ENCODE measurements at regions not wholly inside any gene's neighbourhood (a gene's known extent, or its start where the extent isn't known, plus 50 kb on each side); places are given as distances from the start of the nearest gene placed in this dataset.
"Not testable (repeated sequence)": the region's sequence is repeated elsewhere in the genome, so short reads cannot be mapped to it uniquely, and the experiment has no call there.

DNA sequence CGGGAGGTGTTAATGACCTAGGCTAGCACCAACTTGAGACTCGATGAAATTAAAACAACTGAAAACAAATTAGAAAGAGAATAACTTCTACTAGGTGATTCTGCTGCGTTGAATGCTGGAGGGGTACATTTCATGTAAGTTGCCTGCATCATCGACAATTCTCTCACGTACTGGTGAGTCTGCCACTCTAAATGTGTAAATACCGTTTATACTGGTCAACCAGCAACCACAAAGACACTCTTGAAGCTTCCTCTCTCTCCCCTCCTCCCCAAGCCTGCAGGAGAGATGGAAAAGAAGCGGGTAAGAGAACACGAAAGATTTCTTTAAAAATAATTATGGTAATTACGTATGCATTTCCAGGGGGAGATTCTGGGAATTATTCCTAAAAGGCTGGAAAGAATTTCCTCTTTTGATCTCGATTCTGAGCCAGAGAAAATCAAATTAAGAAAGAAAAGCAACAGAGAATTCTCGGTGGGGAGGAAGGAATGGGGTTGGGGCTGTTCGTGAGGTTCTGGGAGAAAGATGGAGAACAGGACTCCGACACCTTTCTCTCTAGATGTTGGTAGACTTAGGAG is 68.6 kb upstream of the MRTFB start:
- H3K4me3 Mint-ChIP-seq = no peak overlapping the region
- H3K9me3 Mint-ChIP-seq = no peaks in the 10 kb centered on the region
- ATAC-seq (replicated peaks) = no peak
- H3K27ac Mint-ChIP-seq = peak overlapping the region; percentile 25
- H3K4me1 Mint-ChIP-seq = peaks cover 5% of the 10 kb centered on the region
- no peaks in the 10 kb centered on the region for H3K36me3 Mint-ChIP-seq (ENCODE audit: low read depth)
- H3K27me3 Mint-ChIP-seq = peaks cover 19% of the 10 kb centered on the region

DNA sequence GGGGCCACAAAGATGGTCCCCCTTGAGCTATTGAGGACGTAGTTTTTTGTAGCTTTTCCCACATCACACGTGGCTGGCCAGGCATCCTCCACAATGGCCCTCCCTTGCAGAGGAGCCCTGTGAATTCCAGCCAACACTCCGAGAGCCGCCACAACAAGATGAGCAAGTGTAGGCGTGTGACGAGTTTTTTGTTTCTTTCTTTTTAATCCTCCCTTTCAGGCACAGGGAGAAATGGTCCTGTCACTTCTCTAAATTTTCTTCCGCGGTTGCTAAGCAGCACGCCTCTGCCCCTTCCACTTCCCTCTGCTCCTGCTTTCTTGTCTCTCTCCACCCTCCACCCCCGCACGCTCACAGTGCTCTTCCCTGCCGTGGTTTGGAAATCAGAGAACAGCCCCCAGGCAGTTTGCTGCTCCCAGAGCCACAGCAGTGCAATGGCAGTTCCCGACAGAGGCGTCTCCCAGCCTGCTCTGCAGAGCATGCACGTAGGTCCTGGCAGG is 68.0 kb upstream of the MRTFB start:
- Mint-ChIP-seq H3K4me1 (peaks cover 5% of the 10 kb centered on the region), H3K9me3 (no peaks in the 10 kb centered on the region), H3K27ac (peak overlapping the region; percentile 25), H3K4me3 (no peak overlapping the region), H3K36me3 (ENCODE audit: low read depth) (no peaks in the 10 kb centered on the region), H3K27me3 (peaks cover 19% of the 10 kb centered on the region)
- ATAC-seq (replicated peaks) = no peak

DNA sequence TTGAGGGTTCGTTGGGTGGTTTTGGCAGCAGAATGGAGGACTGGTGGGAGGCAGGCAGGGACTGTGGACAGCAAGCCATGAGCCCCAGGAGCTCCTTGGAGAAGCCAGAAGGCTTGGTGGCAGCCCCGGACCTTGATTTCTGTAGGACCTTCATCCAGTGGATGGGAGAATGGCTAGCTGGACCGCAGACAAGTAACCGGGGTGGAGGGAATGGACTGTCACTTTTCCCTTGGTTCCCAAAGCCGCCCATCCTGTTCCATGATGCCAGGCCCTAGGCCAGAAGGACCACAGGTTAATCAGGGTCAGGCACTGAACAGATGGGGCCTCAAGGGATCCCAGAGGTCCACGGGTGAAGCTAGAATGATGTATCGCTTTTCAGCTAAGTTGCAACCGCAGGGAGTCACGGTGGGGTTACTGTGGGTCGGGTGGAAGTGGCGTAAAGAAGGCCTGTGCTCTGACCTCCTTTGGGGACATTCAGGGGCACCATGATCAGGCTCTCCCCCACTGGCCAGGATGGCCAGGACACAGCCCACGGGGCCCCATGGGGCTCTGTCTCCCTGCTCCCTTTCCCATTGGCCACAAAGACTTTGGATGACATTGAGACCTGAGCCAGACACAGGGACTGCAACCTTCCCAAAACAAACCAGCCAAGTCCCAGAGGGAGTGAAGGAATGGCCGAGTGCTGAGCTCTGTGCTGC is 66.9 kb upstream of the MRTFB start:
- H3K4me3 Mint-ChIP-seq = no peak overlapping the region
- H3K9me3 Mint-ChIP-seq = no peaks in the 10 kb centered on the region
- H3K36me3 Mint-ChIP-seq (ENCODE audit: low read depth) = no peaks in the 10 kb centered on the region
- ATAC-seq (replicated peaks) = no peak
- peaks cover 16% of the 10 kb centered on the region for H3K27me3 Mint-ChIP-seq
- peaks cover 5% of the 10 kb centered on the region for H3K4me1 Mint-ChIP-seq
- no peak overlapping the region for H3K27ac Mint-ChIP-seq

DNA sequence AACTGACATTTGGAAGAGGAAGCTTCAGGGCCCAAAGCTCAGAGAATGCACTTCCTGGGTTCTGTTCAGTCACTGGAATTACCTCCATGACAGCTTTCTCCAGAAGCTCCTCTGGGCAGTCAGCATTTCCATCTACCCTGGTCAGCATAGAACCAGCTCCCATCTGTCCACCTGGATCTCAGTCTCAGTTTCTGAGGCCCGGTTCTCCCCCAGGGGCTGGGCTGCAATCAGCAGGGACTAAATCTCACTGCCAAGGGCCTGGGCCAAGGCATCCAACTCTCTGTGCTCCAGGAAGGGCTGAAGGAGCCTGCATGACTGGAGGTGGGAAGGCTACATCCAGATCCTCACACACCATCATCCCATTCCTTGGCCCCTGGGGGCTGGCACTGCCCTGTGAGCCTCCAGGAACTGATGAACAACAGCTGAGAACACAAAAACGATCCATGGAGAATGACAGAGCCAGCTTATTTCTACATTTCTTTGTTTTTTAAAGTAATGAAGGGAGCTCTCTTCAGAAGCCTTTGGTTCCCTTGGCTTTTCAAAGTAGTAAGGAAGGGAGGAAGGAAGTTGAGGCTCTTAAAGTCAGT is 66.3 kb upstream of the MRTFB start:
- peaks cover 5% of the 10 kb centered on the region for H3K4me1 Mint-ChIP-seq
- ATAC-seq (replicated peaks) = peak; percentile 16

DNA sequence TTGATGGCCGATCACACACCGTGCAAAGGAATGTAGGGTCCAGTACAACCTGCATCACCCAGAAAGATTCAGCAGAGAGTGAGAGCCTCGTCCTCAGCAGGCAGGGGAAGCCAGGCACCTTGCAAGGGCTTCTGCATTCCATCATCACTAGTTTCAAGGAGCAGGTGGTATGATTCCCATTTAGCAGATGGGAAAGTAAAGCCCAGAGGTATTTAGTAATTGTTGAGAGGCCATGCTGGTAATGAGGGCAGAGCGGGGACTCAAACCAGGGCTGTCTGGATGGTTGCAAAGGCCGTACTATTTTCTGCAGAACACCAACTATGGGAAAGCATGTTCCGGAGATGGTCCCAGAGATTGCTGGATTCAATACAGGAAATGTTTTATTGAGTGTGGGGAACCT is 65.8 kb upstream of the MRTFB start:
- Mint-ChIP-seq H3K27ac (no peak overlapping the region), H3K36me3 (ENCODE audit: low read depth) (no peaks in the 10 kb centered on the region), H3K27me3 (peaks cover 12% of the 10 kb centered on the region), H3K4me3 (no peak overlapping the region), H3K9me3 (no peaks in the 10 kb centered on the region), H3K4me1 (peaks cover 5% of the 10 kb centered on the region)
- ATAC-seq (replicated peaks) = no peak

More for the DNA sequence above, 66.3 kb upstream of the MRTFB start:
- H3K36me3 Mint-ChIP-seq (ENCODE audit: low read depth) = no peaks in the 10 kb centered on the region
- peaks cover 12% of the 10 kb centered on the region for H3K27me3 Mint-ChIP-seq
- H3K27ac Mint-ChIP-seq = no peak overlapping the region
- H3K9me3 Mint-ChIP-seq = no peaks in the 10 kb centered on the region
- no peak overlapping the region for H3K4me3 Mint-ChIP-seq

DNA sequence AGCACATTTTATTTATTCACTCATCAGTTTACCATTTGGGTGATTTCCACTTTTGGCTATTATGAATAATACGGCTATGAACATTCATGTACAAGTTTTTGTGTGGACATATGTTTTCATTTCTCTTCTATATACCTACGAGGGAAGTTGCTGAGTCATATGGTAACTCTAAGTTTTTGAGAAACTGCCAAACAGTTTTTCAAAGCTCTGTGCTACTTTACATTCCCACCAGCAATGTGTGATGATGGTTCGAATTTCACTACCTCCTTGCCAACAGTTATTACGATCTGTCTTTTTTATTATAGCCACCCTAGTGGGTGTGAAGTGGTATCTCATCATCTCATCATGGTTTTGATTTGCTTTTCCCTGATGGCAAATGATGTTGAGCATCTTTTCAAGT is 63.7 kb upstream of the MRTFB start:
- Mint-ChIP-seq H3K4me3 (no peak overlapping the region), H3K9me3 (no peaks in the 10 kb centered on the region), H3K27ac (peak overlapping the region; percentile 42), H3K4me1 (peaks cover 5% of the 10 kb centered on the region), H3K27me3 (peaks cover 15% of the 10 kb centered on the region), H3K36me3 (ENCODE audit: low read depth) (no peaks in the 10 kb centered on the region)
- peak; percentile 78 for ATAC-seq (replicated peaks)

DNA sequence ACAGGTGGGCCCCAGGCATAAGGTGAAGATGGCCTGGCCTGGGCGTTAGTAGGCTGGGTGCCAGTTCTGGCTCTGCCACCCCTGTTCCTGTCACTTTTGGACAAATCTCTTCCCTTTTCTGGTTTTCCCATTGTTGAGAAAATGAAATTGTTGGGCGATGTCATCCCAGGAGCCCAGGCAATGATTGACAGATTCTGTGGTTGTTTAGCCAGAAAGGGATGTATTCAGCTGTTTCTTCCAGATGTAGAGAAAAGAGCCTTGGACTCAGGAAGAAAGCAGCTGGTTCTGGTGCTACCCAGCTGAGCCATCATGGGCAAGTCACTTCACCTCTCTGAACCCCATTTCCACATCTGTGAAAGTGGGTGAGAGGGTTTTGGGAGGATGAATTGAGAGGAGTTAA is 60.1 kb upstream of the MRTFB start:
- Mint-ChIP-seq H3K4me1 (peaks cover 5% of the 10 kb centered on the region), H3K27ac (no peak overlapping the region), H3K27me3 (peaks cover 9% of the 10 kb centered on the region), H3K4me3 (no peak overlapping the region), H3K9me3 (no peaks in the 10 kb centered on the region), H3K36me3 (ENCODE audit: low read depth) (no peaks in the 10 kb centered on the region)
- ATAC-seq (replicated peaks) = no peak

DNA sequence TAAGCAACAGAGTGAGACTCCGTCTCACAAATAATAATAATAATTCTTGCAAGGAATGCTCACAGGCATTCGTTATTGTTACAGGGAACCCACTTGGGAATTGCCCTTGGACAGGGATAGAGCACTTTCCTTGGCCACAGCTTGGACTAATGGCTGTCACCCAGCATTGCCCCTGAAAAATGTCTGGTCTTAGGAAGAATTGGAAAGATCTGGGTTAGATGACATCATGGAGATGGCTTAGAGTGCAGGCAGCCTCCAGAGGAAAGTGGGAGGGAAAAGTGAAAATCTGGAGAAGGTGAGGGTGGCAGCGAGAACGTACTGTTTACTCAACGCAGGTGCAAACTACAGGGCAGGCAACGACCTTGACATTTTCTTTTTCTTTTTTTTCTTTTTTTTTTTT is 59.3 kb upstream of the MRTFB start:
- H3K9me3 Mint-ChIP-seq = no peaks in the 10 kb centered on the region
- H3K4me1 Mint-ChIP-seq = peaks cover 5% of the 10 kb centered on the region
- ATAC-seq (replicated peaks) = no peak
- H3K4me3 Mint-ChIP-seq = no peak overlapping the region
- peaks cover 10% of the 10 kb centered on the region for H3K27me3 Mint-ChIP-seq
- H3K27ac Mint-ChIP-seq = no peak overlapping the region
- no peaks in the 10 kb centered on the region for H3K36me3 Mint-ChIP-seq (ENCODE audit: low read depth)

DNA sequence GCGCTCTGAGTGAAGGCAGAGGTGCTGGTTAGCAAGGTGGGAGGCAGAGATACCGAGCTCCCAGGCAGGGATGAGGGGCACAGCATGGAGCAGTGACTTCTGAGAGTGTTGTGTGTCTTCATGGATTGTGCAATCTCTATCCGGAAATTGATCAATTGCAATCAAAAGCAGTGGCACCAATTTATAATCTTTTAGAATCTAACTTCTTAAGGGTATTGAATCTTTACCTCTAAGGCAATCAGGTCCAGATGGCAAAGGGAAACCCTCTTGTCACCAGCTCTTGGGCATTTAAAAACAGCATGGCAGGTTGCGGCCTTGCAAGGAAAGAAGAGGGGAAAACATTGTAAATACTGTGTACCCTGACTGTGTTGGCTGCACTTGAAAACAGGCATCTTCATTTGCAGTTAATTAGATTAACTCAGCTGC is 58.0 kb upstream of the MRTFB start:
- Mint-ChIP-seq H3K27ac (no peak overlapping the region), H3K9me3 (no peaks in the 10 kb centered on the region), H3K36me3 (ENCODE audit: low read depth) (no peaks in the 10 kb centered on the region), H3K4me3 (no peak overlapping the region), H3K4me1 (no peaks in the 10 kb centered on the region), H3K27me3 (peaks cover 7% of the 10 kb centered on the region)
- no peak for ATAC-seq (replicated peaks)

DNA sequence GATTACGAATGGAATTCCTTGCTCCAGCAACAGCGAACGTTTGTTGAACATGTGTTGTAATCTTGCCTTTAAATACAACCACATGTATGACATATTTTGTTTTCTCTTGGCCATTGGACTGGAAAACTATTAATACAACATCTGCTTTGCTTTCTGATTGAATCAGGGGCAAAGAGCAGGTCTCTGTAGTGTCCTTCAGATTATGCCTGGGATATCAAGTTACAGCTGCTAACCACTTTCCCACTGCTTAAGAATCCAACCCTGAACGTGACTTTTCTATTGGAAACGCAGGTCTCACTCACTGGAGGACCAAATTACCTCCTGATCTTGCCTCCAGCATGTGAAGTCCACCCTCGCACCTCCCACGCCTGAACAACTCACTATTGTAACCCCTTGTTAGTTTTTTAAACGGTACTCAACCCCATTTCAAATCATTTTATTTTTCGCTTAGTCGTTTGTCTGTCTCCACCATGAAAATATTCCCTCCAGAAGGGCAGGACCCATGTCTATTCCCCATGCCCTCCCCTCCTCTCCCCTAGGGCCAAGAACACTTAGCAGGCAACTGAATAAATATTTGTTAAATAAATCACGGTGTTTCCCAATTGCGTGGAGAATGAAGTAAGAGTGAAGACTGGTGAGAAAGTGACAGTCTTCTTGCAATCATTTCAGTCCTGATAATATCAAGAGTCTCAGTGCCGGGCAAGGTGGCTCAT is 57.4 kb upstream of the MRTFB start:
- Mint-ChIP-seq H3K27me3 (peaks cover 7% of the 10 kb centered on the region), H3K27ac (no peak overlapping the region), H3K9me3 (no peaks in the 10 kb centered on the region), H3K4me3 (no peak overlapping the region), H3K36me3 (ENCODE audit: low read depth) (no peaks in the 10 kb centered on the region), H3K4me1 (no peaks in the 10 kb centered on the region)
- no peak for ATAC-seq (replicated peaks)

DNA sequence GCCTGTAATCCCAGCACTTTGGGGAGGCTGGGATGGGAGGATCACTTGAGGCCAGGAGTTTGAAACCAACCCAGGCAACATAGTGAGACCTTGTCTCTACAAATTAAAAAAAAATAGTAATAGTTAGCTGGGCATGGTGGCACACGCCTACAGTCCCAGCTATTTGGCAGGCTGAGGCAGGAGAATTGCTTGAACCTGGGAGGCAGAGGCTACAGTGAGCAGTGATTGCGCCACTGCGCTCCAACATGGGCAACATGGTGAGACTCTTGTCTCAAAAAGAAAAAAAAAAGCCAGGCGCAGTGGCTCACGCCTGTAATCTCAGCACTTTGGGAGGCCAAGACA is 56.9 kb upstream of the MRTFB start:
- no peaks in the 10 kb centered on the region for H3K4me1 Mint-ChIP-seq
- no peaks in the 10 kb centered on the region for H3K9me3 Mint-ChIP-seq
- peaks cover 7% of the 10 kb centered on the region for H3K27me3 Mint-ChIP-seq
- H3K36me3 Mint-ChIP-seq (ENCODE audit: low read depth) = no peaks in the 10 kb centered on the region
- H3K27ac Mint-ChIP-seq = no peak overlapping the region
- no peak overlapping the region for H3K4me3 Mint-ChIP-seq
- no peak for ATAC-seq (replicated peaks)

DNA sequence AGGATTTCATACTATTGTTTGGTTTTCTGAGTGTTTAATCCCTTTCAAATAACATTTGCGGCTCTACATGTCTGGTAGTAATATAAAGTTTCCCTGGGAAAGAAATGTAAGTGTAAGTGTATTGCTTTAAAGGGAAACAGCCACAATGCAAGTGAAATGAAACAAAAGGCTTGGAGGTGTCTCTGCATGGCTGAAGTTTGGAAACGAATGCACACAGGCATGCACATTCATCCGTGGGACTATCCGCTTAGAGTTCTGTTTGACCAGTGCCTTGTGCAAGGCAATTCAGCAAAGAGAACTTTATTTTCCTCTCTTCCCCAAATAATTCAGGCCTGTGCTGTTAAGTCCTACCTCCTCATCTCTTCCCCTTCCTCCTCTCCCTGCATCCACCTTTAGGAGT is 56.1 kb upstream of the MRTFB start:
- no peaks in the 10 kb centered on the region for H3K9me3 Mint-ChIP-seq
- no peak overlapping the region for H3K4me3 Mint-ChIP-seq
- no peaks in the 10 kb centered on the region for H3K36me3 Mint-ChIP-seq (ENCODE audit: low read depth)
- H3K27ac Mint-ChIP-seq = no peak overlapping the region
- H3K4me1 Mint-ChIP-seq = no peaks in the 10 kb centered on the region
- H3K27me3 Mint-ChIP-seq = peaks cover 7% of the 10 kb centered on the region
- no peak for ATAC-seq (replicated peaks)

DNA sequence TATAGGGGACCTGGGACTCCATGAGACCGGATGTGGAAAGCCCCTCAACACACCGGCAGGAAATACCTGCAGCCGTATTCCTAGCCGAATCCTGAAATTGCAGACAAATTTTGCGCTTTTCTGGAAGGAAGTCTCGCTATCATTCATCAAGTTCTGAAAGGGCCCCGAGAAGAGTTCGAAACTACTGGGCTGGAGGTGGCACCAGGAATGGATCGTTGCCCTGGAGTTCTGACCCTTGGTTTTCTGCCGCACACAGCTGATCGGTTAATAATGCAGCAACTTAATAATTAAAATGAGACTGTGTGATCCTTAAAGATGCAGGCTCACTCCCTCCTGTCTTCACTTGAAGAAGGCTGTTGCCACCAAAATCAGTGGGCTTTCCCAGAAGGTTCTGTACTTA is 55.7 kb upstream of the MRTFB start:
- Mint-ChIP-seq H3K27me3 (peaks cover 7% of the 10 kb centered on the region), H3K9me3 (no peaks in the 10 kb centered on the region), H3K4me1 (no peaks in the 10 kb centered on the region), H3K27ac (no peak overlapping the region), H3K4me3 (no peak overlapping the region), H3K36me3 (ENCODE audit: low read depth) (no peaks in the 10 kb centered on the region)
- no peak for ATAC-seq (replicated peaks)

DNA sequence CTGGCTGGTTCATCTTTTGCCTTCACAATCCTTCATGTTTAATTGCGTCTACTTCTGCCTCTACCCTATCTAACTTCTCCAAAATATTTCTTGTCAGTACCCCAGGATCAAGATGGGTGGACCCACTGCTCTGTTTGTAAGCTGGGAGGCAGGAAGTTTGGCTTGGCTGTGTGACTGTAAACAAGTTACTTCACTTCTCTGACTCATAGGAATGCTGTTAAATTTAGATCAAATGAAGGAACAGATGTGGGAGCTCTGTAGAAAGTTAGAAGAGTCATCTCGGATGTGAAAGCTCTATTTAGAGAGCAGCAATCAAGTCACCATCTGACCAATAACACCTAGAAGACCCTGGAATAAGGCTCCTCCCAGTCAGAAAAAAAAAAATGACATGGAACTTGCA is 55.2 kb upstream of the MRTFB start:
- ATAC-seq (replicated peaks) = no peak
- no peak overlapping the region for H3K27ac Mint-ChIP-seq
- peaks cover 7% of the 10 kb centered on the region for H3K27me3 Mint-ChIP-seq
- H3K4me1 Mint-ChIP-seq = no peaks in the 10 kb centered on the region
- no peak overlapping the region for H3K4me3 Mint-ChIP-seq
- H3K36me3 Mint-ChIP-seq (ENCODE audit: low read depth) = no peaks in the 10 kb centered on the region
- H3K9me3 Mint-ChIP-seq = no peaks in the 10 kb centered on the region

DNA sequence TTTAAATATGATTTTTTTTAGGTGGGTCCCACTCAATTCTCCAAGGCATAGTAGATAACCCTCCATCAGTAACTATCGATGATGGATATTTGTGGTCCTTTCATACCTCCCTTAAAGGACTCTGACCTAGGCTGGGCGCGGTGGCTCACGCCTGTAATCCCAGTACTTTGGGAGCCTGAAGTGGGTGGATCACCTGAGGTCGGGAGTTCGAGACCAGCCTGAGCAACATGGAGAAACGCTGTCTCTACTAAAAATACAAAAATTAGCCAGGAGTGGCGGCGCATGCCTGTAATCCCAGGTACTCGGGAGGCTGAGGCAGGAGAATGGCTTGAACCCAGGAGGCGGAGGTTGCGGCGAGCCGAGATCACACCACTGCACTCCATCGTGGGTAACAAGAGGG is 54.8 kb upstream of the MRTFB start:
- ATAC-seq (replicated peaks); H3K4me1 Mint-ChIP-seq; H3K27me3 Mint-ChIP-seq; H3K4me3 Mint-ChIP-seq; H3K27ac Mint-ChIP-seq; H3K36me3 Mint-ChIP-seq (ENCODE audit: low read depth); H3K9me3 Mint-ChIP-seq: not testable (repeated sequence)

Measured in activated T-helper 17 cell treated with anti-CD3 and anti-CD28 coated beads, Interleukin-2, amount 50 U/mL, for 72 hours (primary cell).